ENCODE measurements at regions not wholly inside any gene's neighbourhood (a gene's known extent, or its start where the extent isn't known, plus 50 kb on each side); places are given as distances from the start of the nearest gene placed in this dataset.

DNA sequence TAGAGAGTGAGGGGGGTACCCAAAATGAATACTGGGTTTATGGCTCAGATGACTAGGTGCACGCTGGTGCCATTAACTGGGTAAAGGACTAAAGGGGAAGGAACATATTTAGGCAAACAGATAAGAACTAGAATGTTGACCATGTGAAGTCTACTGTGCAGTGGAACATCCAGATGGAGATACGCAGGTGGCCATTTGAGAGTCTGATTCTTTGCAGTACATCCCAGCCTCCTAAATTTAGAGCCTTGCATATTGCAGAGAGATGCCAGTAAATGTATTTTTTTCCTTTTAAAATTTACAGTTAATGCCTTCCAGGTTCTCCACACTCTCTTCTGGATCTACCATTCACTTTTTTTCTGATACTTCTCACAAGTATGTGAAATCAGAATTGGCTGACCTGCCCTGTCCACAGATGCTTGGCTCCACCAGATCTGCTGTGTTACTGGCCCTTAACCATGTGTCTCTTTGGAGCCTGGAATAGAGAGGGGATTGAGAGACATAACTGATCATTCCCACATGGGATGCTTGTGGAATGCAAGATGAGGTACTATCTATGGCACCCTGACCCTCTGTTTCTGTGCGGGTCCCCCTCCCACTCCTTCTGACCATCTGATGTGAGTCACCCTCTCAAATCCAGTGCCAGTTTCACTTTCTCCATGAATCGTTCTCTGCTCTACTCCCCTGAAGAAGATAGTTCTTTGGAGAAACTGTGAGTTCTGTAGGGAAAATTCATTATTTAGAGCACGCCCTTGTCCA is 77.0 kb upstream of the NCAM1 start:
- TF ChIP-seq POLR2A (IDR thresholded peaks at IDR 0.05) (no peak), EP300 (IDR thresholded peaks at IDR 0.05; ENCODE audit: low read depth) (no peak)
- TF ChIP-seq, protein P1, sequence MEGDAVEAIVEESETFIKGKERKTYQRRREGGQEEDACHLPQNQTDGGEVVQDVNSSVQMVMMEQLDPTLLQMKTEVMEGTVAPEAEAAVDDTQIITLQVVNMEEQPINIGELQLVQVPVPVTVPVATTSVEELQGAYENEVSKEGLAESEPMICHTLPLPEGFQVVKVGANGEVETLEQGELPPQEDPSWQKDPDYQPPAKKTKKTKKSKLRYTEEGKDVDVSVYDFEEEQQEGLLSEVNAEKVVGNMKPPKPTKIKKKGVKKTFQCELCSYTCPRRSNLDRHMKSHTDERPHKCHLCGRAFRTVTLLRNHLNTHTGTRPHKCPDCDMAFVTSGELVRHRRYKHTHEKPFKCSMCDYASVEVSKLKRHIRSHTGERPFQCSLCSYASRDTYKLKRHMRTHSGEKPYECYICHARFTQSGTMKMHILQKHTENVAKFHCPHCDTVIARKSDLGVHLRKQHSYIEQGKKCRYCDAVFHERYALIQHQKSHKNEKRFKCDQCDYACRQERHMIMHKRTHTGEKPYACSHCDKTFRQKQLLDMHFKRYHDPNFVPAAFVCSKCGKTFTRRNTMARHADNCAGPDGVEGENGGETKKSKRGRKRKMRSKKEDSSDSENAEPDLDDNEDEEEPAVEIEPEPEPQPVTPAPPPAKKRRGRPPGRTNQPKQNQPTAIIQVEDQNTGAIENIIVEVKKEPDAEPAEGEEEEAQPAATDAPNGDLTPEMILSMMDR (IDR thresholded peaks at IDR 0.05), result no peak

All from transverse colon (tissue), 3 donors.